Panc1 (cell line): ENCODE measurements at regions not wholly inside any gene's neighbourhood (a gene's known extent, or its start where the extent isn't known, plus 50 kb on each side); places are given as distances from the start of the nearest gene placed in this dataset.

Source experiments
- CTCF ChIP-seq: fragments of 450-650 bp; IDR thresholded peaks from 2 replicates; pipeline ENCODE4 v1.5.1; 2017; ENCODE audit warnings: mild to moderate bottlenecking
- POLR2AphosphoS5 ChIP-seq: IDR thresholded peaks from 2 replicates; pipeline ENCODE4 v1.6.1; 2012; ENCODE audit warnings: mild to moderate bottlenecking, low read depth, low read length, moderate library complexity
- SIN3A ChIP-seq: IDR thresholded peaks from 2 replicates; pipeline ENCODE4 v1.6.1; 2012; ENCODE audit warnings: low read depth, mild to moderate bottlenecking, low read length, moderate library complexity, borderline replicate concordance; ENCODE audit not compliant: insufficient read depth

GRCh38 chr6:139446138-139446715 is 71.8 kb upstream of the CITED2 start:
- no peak for TF ChIP-seq SIN3A
- no peak for TF ChIP-seq CTCF
- TF ChIP-seq POLR2AphosphoS5: no peak
